ENCODE measurements at regions not wholly inside any gene's neighbourhood (a gene's known extent, or its start where the extent isn't known, plus 50 kb on each side); places are given as distances from the start of the nearest gene placed in this dataset.

DNA sequence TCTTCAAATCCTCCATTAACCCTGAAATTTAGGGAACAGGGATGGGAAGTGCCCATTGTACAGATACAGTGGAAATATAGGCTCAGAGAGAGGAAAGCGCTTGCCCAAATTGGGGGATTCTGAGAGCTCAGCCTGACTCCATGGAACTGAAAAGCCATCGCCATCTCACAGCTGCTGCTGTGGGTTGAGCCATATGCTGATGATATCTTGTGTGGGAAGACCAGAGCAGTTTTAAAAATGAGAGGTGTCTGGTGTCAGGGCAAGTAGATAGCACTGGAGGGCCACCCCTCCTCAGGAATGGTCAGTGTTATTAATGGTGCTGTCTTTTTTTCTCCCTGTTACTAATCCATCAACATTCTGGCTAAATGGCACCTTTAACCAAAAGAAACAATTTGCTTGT is 50.9 kb upstream of the C5orf58 start:
- Histone ChIP-seq H3K27me3 (no peaks in the 10 kb centered on the region), H3K27ac (no peak overlapping the region), H3K9me3 (no peaks in the 10 kb centered on the region), H3K4me3 (no peak overlapping the region), H3K36me3 (no peaks in the 10 kb centered on the region), H3K4me1 (no peaks in the 10 kb centered on the region)
- DNase-seq (no peak), ATAC-seq (no peak)
- TF ChIP-seq, protein P1, sequence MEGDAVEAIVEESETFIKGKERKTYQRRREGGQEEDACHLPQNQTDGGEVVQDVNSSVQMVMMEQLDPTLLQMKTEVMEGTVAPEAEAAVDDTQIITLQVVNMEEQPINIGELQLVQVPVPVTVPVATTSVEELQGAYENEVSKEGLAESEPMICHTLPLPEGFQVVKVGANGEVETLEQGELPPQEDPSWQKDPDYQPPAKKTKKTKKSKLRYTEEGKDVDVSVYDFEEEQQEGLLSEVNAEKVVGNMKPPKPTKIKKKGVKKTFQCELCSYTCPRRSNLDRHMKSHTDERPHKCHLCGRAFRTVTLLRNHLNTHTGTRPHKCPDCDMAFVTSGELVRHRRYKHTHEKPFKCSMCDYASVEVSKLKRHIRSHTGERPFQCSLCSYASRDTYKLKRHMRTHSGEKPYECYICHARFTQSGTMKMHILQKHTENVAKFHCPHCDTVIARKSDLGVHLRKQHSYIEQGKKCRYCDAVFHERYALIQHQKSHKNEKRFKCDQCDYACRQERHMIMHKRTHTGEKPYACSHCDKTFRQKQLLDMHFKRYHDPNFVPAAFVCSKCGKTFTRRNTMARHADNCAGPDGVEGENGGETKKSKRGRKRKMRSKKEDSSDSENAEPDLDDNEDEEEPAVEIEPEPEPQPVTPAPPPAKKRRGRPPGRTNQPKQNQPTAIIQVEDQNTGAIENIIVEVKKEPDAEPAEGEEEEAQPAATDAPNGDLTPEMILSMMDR (IDR thresholded peaks at IDR 0.05): no peak
- intact Hi-C loops (cut with DNase I): loop anchor here in 1 of 2 donors (5.0 kb wide), 1 partner anchor 75 kb away; the partner anchor contains the start of gene FOXI1

- Histone ChIP-seq H3K27me3 (no peaks in the 10 kb centered on the region), H3K27ac (no peak overlapping the region), H3K36me3 (no peaks in the 10 kb centered on the region), H3K9me3 (no peaks in the 10 kb centered on the region), H3K4me3 (no peak overlapping the region), H3K4me1 (no peaks in the 10 kb centered on the region)
- DNase-seq (no peak), ATAC-seq (no peak)
- intact Hi-C loops (cut with DNase I): loop anchor here in 1 of 2 donors (5.0 kb wide), 1 partner anchor 75 kb away; the partner anchor contains the start of gene FOXI1
- TF ChIP-seq, protein P1 (IDR thresholded peaks at IDR 0.05): no peak
Observed at GRCh38 chr5:170182491-170182890, 50.3 kb upstream of the C5orf58 start.

All from left lung (tissue), 4 donors.